ENCODE measurements at regions not wholly inside any gene's neighbourhood (a gene's known extent, or its start where the extent isn't known, plus 50 kb on each side); places are given as distances from the start of the nearest gene placed in this dataset.
A peak's percentile ranks its signal among the peaks of the same experiment; 100 is the strongest.

DNA sequence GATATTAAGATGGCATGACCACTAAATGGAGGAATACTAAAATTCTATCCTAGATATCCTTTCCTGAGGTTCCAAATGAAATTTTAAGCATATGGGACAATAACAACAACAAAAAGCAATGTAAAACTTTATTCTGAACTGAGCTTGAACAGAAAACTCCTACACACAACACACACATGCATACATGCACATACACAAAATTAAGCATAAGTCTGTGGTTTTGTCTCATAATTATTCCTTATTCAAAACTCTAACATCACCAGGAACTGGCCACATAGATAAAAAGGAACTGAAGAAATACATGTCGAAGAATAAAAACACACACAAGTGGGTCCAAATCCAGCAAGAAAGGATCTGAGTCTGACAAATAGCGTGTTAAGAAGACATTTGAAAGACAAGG, 168.0 kb downstream of the COX18 start:
- Histone ChIP-seq H3K9me3 (no peaks in the 10 kb centered on the region), H3K4me3 (no peak overlapping the region), H3K4me1 (no peaks in the 10 kb centered on the region), H3K27me3 (no peaks in the 10 kb centered on the region), H3K36me3 (no peaks in the 10 kb centered on the region), H3K27ac (no peak overlapping the region)
- ATAC-seq (ENCODE audit: low FRiP score in 2 of 2), result no peak
- 62 to 95% methylated on average over 2 of the region's 2 CpGs for WGBS, 2 donors
- TF ChIP-seq POLR2A (IDR thresholded peaks at IDR 0.05) (no peak), POLR2AphosphoS5 (IDR thresholded peaks at IDR 0.05) (no peak), EP300 (IDR thresholded peaks at IDR 0.05) (no peak)
- TF ChIP-seq, protein P1, sequence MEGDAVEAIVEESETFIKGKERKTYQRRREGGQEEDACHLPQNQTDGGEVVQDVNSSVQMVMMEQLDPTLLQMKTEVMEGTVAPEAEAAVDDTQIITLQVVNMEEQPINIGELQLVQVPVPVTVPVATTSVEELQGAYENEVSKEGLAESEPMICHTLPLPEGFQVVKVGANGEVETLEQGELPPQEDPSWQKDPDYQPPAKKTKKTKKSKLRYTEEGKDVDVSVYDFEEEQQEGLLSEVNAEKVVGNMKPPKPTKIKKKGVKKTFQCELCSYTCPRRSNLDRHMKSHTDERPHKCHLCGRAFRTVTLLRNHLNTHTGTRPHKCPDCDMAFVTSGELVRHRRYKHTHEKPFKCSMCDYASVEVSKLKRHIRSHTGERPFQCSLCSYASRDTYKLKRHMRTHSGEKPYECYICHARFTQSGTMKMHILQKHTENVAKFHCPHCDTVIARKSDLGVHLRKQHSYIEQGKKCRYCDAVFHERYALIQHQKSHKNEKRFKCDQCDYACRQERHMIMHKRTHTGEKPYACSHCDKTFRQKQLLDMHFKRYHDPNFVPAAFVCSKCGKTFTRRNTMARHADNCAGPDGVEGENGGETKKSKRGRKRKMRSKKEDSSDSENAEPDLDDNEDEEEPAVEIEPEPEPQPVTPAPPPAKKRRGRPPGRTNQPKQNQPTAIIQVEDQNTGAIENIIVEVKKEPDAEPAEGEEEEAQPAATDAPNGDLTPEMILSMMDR (IDR thresholded peaks at IDR 0.05), result no peak
- DNase-seq, result no peak

DNA sequence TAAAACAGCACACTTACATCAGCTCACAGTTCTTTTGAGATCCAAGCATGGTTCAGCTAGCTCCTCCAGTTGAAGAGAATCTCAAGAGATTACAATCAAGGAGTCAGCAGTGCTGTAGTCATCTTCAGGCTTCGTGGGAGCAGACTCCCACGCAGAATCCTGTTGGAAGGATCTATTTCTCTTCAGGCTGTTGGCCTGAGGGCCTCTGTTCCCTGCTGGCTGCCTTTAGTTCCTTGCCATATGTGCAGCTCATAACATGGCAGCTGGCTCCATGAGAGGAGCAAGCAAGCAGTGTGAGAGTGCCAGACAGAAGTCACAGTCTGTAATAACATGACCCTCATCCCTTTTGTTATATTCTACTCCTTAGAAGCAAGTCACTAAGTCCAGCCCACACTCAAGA, 168.6 kb downstream of the COX18 start:
- TF ChIP-seq POLR2A (IDR thresholded peaks at IDR 0.05), result no peak
- no peak for TF ChIP-seq POLR2AphosphoS5 (IDR thresholded peaks at IDR 0.05)
- TF ChIP-seq EP300 (IDR thresholded peaks at IDR 0.05), result no peak
- TF ChIP-seq, protein P1 (IDR thresholded peaks at IDR 0.05), result no peak
- ATAC-seq (ENCODE audit: low FRiP score in 2 of 2), result peak in 1 of 2 donors; percentile 68
- WGBS, 2 donors, result 42 to 58% methylated on average over 2 of the region's 2 CpGs

DNA sequence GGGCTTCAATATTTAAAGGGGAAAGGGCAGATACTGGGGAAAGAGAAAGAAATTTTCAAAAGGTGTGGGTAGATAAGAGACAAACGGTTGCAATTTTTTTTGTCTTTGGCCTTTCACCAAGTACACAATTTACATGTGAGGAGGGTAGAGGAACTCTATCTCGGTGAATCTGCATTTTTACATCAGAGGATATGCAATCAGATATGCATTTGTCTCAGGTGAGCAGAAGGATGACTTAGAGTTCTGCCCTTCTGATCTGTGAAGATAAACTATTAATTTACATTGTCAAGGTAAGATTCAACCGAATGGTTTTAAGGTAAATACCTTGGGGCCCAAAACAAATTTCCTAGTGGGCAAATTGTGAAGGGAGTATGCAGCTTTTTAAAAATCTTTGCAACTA, 169.9 kb downstream of the COX18 start:
- Histone ChIP-seq H3K36me3 (no peaks in the 10 kb centered on the region), H3K27me3 (no peaks in the 10 kb centered on the region), H3K9me3 (no peaks in the 10 kb centered on the region), H3K27ac (no peak overlapping the region), H3K4me3 (no peak overlapping the region), H3K4me1 (no peaks in the 10 kb centered on the region)
- no peak for DNase-seq
- no peak for ATAC-seq (ENCODE audit: low FRiP score in 2 of 2)
- TF ChIP-seq EP300 (IDR thresholded peaks at IDR 0.05), result no peak
- TF ChIP-seq POLR2A (IDR thresholded peaks at IDR 0.05), result no peak
- TF ChIP-seq, protein P1 (IDR thresholded peaks at IDR 0.05), result no peak
- no peak for TF ChIP-seq POLR2AphosphoS5 (IDR thresholded peaks at IDR 0.05)
- 73 to 78% methylated on average over 3 of the region's 3 CpGs for WGBS, 2 donors

More for the DNA sequence above, 168.6 kb downstream of the COX18 start:
- no peak overlapping the region for H3K27ac ChIP-seq
- H3K27me3 ChIP-seq, result no peaks in the 10 kb centered on the region
- no peaks in the 10 kb centered on the region for H3K4me1 ChIP-seq
- H3K4me3 ChIP-seq, result no peak overlapping the region
- DNase-seq, result no peak
- no peaks in the 10 kb centered on the region for H3K36me3 ChIP-seq
- no peaks in the 10 kb centered on the region for H3K9me3 ChIP-seq

DNA sequence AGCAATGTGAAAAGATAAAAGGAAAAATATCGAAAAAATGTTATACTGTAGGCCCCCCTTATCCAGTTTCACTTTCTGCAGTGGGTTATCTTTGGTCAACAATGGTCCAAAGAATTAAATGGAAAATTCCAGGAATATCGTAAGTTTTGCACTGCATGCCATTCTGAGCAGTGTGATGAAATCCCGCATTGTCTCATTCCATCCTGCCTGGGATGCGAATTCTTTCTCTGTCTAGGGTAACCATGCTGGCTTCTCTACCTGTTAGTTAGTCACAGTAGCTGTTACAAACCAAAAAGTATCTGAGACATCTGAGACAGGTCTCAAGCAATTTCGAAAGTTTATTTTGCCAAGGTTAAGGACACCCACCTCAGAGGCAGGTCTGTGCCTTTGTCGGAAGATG, 170.3 kb downstream of the COX18 start:
- no peak for DNase-seq
- no peak overlapping the region for H3K27ac ChIP-seq
- TF ChIP-seq POLR2AphosphoS5 (IDR thresholded peaks at IDR 0.05) (no peak), POLR2A (IDR thresholded peaks at IDR 0.05) (no peak), EP300 (IDR thresholded peaks at IDR 0.05) (no peak)
- TF ChIP-seq, protein P1 (IDR thresholded peaks at IDR 0.05), result no peak
- no peak for ATAC-seq (ENCODE audit: low FRiP score in 2 of 2)
- 85% methylated on average over 6 of the region's 6 CpGs for WGBS, 2 donors
- no peaks in the 10 kb centered on the region for H3K27me3 ChIP-seq
- H3K36me3 ChIP-seq, result no peaks in the 10 kb centered on the region
- peaks cover 0 to 1% (median 0%) of the 10 kb centered on the region in 4 donors for H3K4me1 ChIP-seq
- H3K4me3 ChIP-seq, result no peak overlapping the region
- H3K9me3 ChIP-seq, result no peaks in the 10 kb centered on the region

DNA sequence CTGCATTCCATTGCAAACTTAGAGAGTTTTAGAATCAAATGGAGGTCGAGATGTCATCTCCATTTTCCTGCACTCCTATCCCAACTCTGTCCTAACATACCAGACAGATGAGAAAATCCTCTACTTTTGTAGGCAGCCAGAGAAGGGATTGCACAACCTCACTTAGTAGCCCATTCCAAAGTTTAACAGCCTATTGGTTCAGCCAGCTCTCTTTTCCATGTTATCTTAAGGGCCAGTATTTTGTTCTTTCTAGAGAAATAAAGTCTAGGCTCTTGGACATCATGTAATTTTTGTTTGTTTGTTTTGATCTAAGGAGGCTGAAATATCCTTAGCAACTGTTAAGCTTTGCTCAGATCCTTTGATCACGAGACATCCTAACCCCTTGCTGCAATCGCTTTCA, 173.0 kb downstream of the COX18 start:
- H3K27me3 ChIP-seq, result no peaks in the 10 kb centered on the region
- ATAC-seq (ENCODE audit: low FRiP score in 2 of 2) (peak; percentile 80 to 93), DNase-seq (peak in 1 of 2 donors; percentile 27)
- no peaks in the 10 kb centered on the region for H3K9me3 ChIP-seq
- no peak overlapping the region for H3K4me3 ChIP-seq
- peaks cover 0 to 20% (median 2%) of the 10 kb centered on the region in 4 donors for H3K4me1 ChIP-seq
- 50 to 52% methylated on average over 3 of the region's 3 CpGs for WGBS, 2 donors
- TF ChIP-seq EP300 (IDR thresholded peaks at IDR 0.05) (peak in 1 of 4 donors; percentile 44), POLR2A (IDR thresholded peaks at IDR 0.05) (no peak)
- H3K36me3 ChIP-seq, result no peaks in the 10 kb centered on the region
- H3K27ac ChIP-seq, result peak overlapping the region in 1 of 4 donors; percentile 47

All from upper lobe of left lung (tissue), 6 donors.